Mesenchymal stem cell (in vitro differentiated cells and primary cell): ENCODE measurements at regions not wholly inside any gene's neighbourhood (a gene's known extent, or its start where the extent isn't known, plus 50 kb on each side); places are given as distances from the start of the nearest gene placed in this dataset.

Experiments used
- DNase-seq: peaks from one replicate; pipeline ENCODE4 v3.0.0-alpha.2; 2013
- H2AFZ ChIP-seq: one replicate; pipeline ENCODE4 v1.6.1; 2013; ENCODE audit warnings: low read depth, mild to moderate bottlenecking, control low read depth, inconsistent platforms, low read length, moderate library complexity
- H2AK5ac ChIP-seq: 2 replicates; pipeline ENCODE4 v1.6.1; 2013; ENCODE audit warnings: low read length, moderate library complexity, mild to moderate bottlenecking, inconsistent platforms; ENCODE audit not compliant: severe bottlenecking
- H2BK120ac ChIP-seq: one replicate; pipeline ENCODE4 v1.6.1; 2013; ENCODE audit warnings: low read depth, mild to moderate bottlenecking, inconsistent platforms, low read length, moderate library complexity
- H2BK12ac ChIP-seq, 2 experiments: one replicate each; pipeline ENCODE4 v1.6.1; 2013; ENCODE audit warnings: inconsistent platforms in 2 of 2, low read length in 2 of 2, mild to moderate bottlenecking in 2 of 2, moderate library complexity in 2 of 2, control low read depth in 1 of 2
- H2BK15ac ChIP-seq: one replicate; pipeline ENCODE4 v1.6.1; 2013; ENCODE audit warnings: mild to moderate bottlenecking, low read depth, inconsistent platforms; ENCODE audit not compliant: poor library complexity, severe bottlenecking
- H2BK5ac ChIP-seq: 2 replicates; pipeline ENCODE4 v1.6.1; 2013; ENCODE audit warnings: low read depth, mild to moderate bottlenecking, low read length, control low read depth, inconsistent platforms; ENCODE audit not compliant: poor library complexity, severe bottlenecking
- H3K14ac ChIP-seq, 2 experiments: one replicate each; pipeline ENCODE4 v1.6.1; 2013; ENCODE audit warnings: inconsistent platforms in 2 of 2, low read length in 2 of 2, control low read depth in 1 of 2, mild to moderate bottlenecking in 1 of 2, moderate library complexity in 1 of 2
- H3K18ac ChIP-seq, 2 experiments: one replicate each; pipeline ENCODE4 v1.6.1; 2013; ENCODE audit warnings: inconsistent platforms in 2 of 2, low read length in 2 of 2, control low read depth in 1 of 2, low read depth in 1 of 2, mild to moderate bottlenecking in 1 of 2
- H3K23ac ChIP-seq, 2 experiments: one replicate each; pipeline ENCODE4 v1.6.1; 2013; ENCODE audit warnings: inconsistent platforms in 2 of 2, low read length in 2 of 2, mild to moderate bottlenecking in 2 of 2, moderate library complexity in 2 of 2, control low read depth in 1 of 2
- H3K27ac ChIP-seq: 2 replicates; pipeline ENCODE4 v1.5.1; 2013; ENCODE audit warnings: mild to moderate bottlenecking, moderate library complexity, low read length, control low read depth, inconsistent platforms; ENCODE audit not compliant: poor library complexity, severe bottlenecking
- H3K27me3 ChIP-seq, 2 experiments: 2 replicates each; pipeline versions ENCODE4 v1.6.1 to v1.7.0; 2013; ENCODE audit warnings: low read length in 2 of 2, mild to moderate bottlenecking in 2 of 2, moderate library complexity in 2 of 2, control low read depth in 1 of 2, inconsistent platforms in 1 of 2; ENCODE audit not compliant: control insufficient read depth in 1 of 2, insufficient read depth in 1 of 2
- H3K36me3 ChIP-seq, 2 experiments: 2 replicates each; pipeline versions ENCODE4 v1.6.1 to v1.7.0; 2013; ENCODE audit warnings: low read length in 2 of 2, control low read depth in 1 of 2, inconsistent platforms in 1 of 2, low read depth in 1 of 2, mild to moderate bottlenecking in 1 of 2; ENCODE audit not compliant: insufficient read depth in 2 of 2, control insufficient read depth in 1 of 2
- H3K4ac ChIP-seq, 2 experiments: one replicate each; pipeline ENCODE4 v1.6.1; 2013; ENCODE audit warnings: inconsistent platforms in 2 of 2, low read length in 2 of 2, mild to moderate bottlenecking in 2 of 2, moderate library complexity in 2 of 2, control low read depth in 1 of 2, low read depth in 1 of 2
- H3K4me1 ChIP-seq: 2 replicates; pipeline ENCODE4 v1.6.1; 2013; ENCODE audit warnings: low read depth, low read length, control low read depth; ENCODE audit not compliant: control insufficient read depth, insufficient read depth
- H3K4me2 ChIP-seq: 2 replicates; pipeline ENCODE4 v1.6.1; 2013; ENCODE audit warnings: low read length, mild to moderate bottlenecking, inconsistent platforms; ENCODE audit not compliant: poor library complexity, severe bottlenecking
- H3K4me3 ChIP-seq, 2 experiments: 2 replicates each; pipeline versions ENCODE4 v1.5.1 to v1.7.0; 2013; ENCODE audit warnings: low read length in 2 of 2, mild to moderate bottlenecking in 2 of 2, control low read depth in 1 of 2, low read depth in 1 of 2; ENCODE audit not compliant: insufficient read depth in 1 of 2
- H3K79me1 ChIP-seq: replicated peaks from 2 replicates; pipeline ENCODE4 v1.6.1; 2013; ENCODE audit warnings: mild to moderate bottlenecking, control low read depth, low read length, inconsistent platforms; ENCODE audit not compliant: poor library complexity, severe bottlenecking
- H3K9ac ChIP-seq: 2 replicates; pipeline ENCODE4 v1.7.0; 2013; ENCODE audit warnings: mild to moderate bottlenecking, low read length, moderate library complexity
- H3K9me3 ChIP-seq: 2 replicates; pipeline ENCODE4 v1.7.0; 2013; ENCODE audit warnings: mild to moderate bottlenecking, low read length; ENCODE audit not compliant: control insufficient read depth
- H4K8ac ChIP-seq: one replicate; pipeline ENCODE4 v1.6.1; 2013; ENCODE audit warnings: inconsistent platforms, mild to moderate bottlenecking, low read length, moderate library complexity
- H4K91ac ChIP-seq: one replicate; pipeline ENCODE4 v1.6.1; 2013; ENCODE audit warnings: mild to moderate bottlenecking, low read length, inconsistent platforms
- WGBS: methylation state at CpG from one replicate; pipeline ENCODE4 v1.1.7; 2013; ENCODE audit warnings: mixed read lengths; 5-methylcytosine and 5-hydroxymethylcytosine counted together

DNA sequence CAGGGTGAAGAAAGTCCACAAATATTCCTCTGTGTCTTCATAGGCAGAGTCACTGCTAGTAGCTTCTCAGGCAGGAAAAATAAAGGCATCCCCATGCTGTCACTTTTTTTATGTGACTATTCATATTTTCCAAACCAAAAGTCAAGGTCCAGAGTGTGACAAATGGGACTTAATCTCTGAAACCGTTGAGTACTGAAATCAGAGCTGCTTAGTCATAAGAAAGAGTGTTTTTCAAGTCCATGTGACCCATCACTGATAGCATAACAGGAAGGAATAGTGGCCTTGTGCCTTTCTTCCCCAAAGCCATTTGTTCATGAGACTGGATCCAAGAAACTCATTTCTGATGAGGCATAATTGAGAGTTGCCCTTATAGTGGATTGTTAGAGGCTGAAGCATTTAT, 210.3 kb upstream of the TSHZ2 start:
- H3K27me3 ChIP-seq: no peaks in the 10 kb centered on the region
- H2AFZ ChIP-seq: no peak overlapping the region
- no peak overlapping the region for H3K4me3 ChIP-seq
- no peak overlapping the region for H2BK12ac ChIP-seq
- no peak overlapping the region for H3K14ac ChIP-seq
- no peaks in the 10 kb centered on the region for H3K36me3 ChIP-seq
- H3K18ac ChIP-seq: no peak overlapping the region
- H3K4ac ChIP-seq: no peak overlapping the region
- H3K23ac ChIP-seq: no peak overlapping the region
- H2BK5ac ChIP-seq: no peak overlapping the region
- no peak overlapping the region for H2BK120ac ChIP-seq
- no peaks in the 10 kb centered on the region for H3K4me1 ChIP-seq
- no peak overlapping the region for H2BK15ac ChIP-seq
- WGBS: 14% methylated on average over 1 of the region's 1 CpG
- no peaks in the 10 kb centered on the region for H3K9me3 ChIP-seq
- H3K4me2 ChIP-seq: no peak overlapping the region
- H4K91ac ChIP-seq: no peak overlapping the region
- H2AK5ac ChIP-seq: no peak overlapping the region
- H3K9ac ChIP-seq: no peak overlapping the region
- no peaks in the 10 kb centered on the region for H3K79me1 ChIP-seq
- no peak overlapping the region for H4K8ac ChIP-seq
- peak; percentile 43 for DNase-seq
- H3K27ac ChIP-seq: no peak overlapping the region

DNA sequence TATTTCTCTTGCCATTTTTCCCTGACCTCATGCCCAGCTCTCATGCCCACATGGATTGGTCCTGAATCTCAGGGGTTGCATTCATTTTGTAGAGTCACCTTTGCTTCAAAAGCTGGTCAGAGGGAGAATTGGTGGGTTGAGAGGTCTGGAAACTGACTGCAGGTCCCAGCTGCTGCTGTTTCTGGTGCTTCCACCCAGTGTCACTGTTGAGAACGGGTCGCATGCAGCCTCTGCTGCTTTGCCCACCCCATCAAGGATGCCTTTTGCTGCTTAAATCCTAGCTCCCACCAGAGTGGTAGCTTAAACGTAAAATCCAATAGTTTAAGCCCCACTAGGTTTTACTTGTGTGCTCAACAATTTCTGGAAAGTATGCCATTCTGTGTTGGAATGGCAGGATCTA, 211.4 kb upstream of the TSHZ2 start:
- no peak overlapping the region for H3K4me3 ChIP-seq
- H3K79me1 ChIP-seq: no peaks in the 10 kb centered on the region
- no peaks in the 10 kb centered on the region for H3K9me3 ChIP-seq
- no peak overlapping the region for H4K8ac ChIP-seq
- no peak overlapping the region for H3K18ac ChIP-seq
- no peak overlapping the region for H2AFZ ChIP-seq
- no peak overlapping the region for H2BK12ac ChIP-seq
- H3K14ac ChIP-seq: no peak overlapping the region
- H2BK15ac ChIP-seq: no peak overlapping the region
- H3K27ac ChIP-seq: no peak overlapping the region
- no peak overlapping the region for H3K23ac ChIP-seq
- DNase-seq: no peak
- no peaks in the 10 kb centered on the region for H3K4me1 ChIP-seq
- H2BK120ac ChIP-seq: no peak overlapping the region
- 90% methylated on average over 3 of the region's 3 CpGs for WGBS
- no peak overlapping the region for H3K9ac ChIP-seq
- no peak overlapping the region for H3K4me2 ChIP-seq
- H3K36me3 ChIP-seq: no peaks in the 10 kb centered on the region
- no peak overlapping the region for H3K4ac ChIP-seq
- H2BK5ac ChIP-seq: no peak overlapping the region
- H2AK5ac ChIP-seq: no peak overlapping the region
- no peaks in the 10 kb centered on the region for H3K27me3 ChIP-seq
- H4K91ac ChIP-seq: no peak overlapping the region

DNA sequence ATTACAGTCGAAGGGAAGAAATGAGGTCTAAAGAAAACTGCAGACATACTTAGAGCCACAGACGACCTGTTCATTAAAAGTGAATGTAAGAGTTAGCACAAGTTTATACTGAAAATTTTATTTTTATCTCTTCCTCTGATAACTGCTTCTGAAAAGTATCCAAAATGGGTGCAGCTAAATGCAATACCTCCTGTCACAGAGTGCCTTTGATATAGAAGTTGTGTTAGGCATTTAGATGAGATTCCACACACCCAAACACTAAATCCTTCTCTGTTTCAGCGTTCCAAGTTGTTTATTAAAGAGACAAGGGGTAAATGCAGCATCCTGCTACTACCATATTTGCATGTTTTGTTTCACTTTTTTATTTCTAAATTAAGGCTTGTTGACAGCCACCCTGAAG, 214.7 kb upstream of the TSHZ2 start:
- Histone ChIP-seq H3K79me1 (no peaks in the 10 kb centered on the region), H3K14ac (no peak overlapping the region), H3K36me3 (no peaks in the 10 kb centered on the region), H2BK12ac (no peak overlapping the region), H3K9ac (no peak overlapping the region), H2BK15ac (no peak overlapping the region), H3K18ac (no peak overlapping the region), H3K4me1 (no peaks in the 10 kb centered on the region), H3K27me3 (no peaks in the 10 kb centered on the region), H2BK5ac (no peak overlapping the region), H2AK5ac (no peak overlapping the region), H3K4me2 (no peak overlapping the region), H4K8ac (no peak overlapping the region), H3K4ac (no peak overlapping the region), H3K27ac (no peak overlapping the region), H2BK120ac (no peak overlapping the region), H3K4me3 (no peak overlapping the region), H4K91ac (no peak overlapping the region), H3K23ac (no peak overlapping the region), H2AFZ (no peak overlapping the region), H3K9me3 (peaks cover 7% of the 10 kb centered on the region)
- 100% methylated on average over 1 of the region's 3 CpGs for WGBS
- no peak for DNase-seq

DNA sequence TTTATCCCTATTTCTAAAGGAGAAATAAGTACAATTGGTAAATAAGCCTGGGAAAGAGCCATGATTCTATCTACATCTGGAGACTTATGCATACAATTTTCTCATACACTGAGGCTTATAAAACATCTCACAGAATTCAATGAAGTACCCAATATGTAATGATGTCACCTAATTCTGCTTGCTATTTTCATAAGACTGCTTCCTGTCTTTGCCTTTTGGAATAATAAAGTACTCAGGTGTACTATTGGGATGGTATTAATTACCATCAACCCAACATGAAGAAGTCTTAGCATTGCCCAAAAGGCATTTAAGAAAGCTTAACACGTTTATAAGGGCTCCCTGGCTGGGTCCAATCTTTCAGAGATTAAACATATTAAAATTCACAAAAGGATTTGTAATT, 216.4 kb upstream of the TSHZ2 start:
- Histone ChIP-seq H3K4me1 (no peaks in the 10 kb centered on the region), H3K23ac (no peak overlapping the region), H4K91ac (no peak overlapping the region), H4K8ac (no peak overlapping the region), H3K18ac (no peak overlapping the region), H3K9ac (no peak overlapping the region), H2BK12ac (no peak overlapping the region), H3K36me3 (no peaks in the 10 kb centered on the region), H2AFZ (no peak overlapping the region), H3K4me2 (no peak overlapping the region), H3K4me3 (no peak overlapping the region), H3K27me3 (no peaks in the 10 kb centered on the region), H3K79me1 (no peaks in the 10 kb centered on the region), H3K4ac (no peak overlapping the region), H2BK15ac (no peak overlapping the region), H2AK5ac (no peak overlapping the region), H2BK120ac (no peak overlapping the region), H3K9me3 (peaks cover 7% of the 10 kb centered on the region), H3K27ac (no peak overlapping the region), H2BK5ac (no peak overlapping the region), H3K14ac (no peak overlapping the region)
- no CpG with 5 or more reads among the region's 1 CpG for WGBS
- DNase-seq: no peak
